ENCODE measurements at regions not wholly inside any gene's neighbourhood (a gene's known extent, or its start where the extent isn't known, plus 50 kb on each side); places are given as distances from the start of the nearest gene placed in this dataset.

- no peak for DNase-seq
Measured at GRCh38 chr6:43861212-43861894, 91.3 kb downstream of the VEGFA start.

GRCh38 chr6:43860285-43860684, 90.3 kb downstream of the VEGFA start:
- no peak for DNase-seq

GRCh38 chr6:43859213-43859612, 89.2 kb downstream of the VEGFA start:
- no peak for DNase-seq

GRCh38 chr6:43858161-43859153, 88.4 kb downstream of the VEGFA start:
- peak; percentile 16 for DNase-seq

- DNase-seq = no peak
Measured at GRCh38 chr6:43856005-43856765, 86.2 kb downstream of the VEGFA start.

DNA sequence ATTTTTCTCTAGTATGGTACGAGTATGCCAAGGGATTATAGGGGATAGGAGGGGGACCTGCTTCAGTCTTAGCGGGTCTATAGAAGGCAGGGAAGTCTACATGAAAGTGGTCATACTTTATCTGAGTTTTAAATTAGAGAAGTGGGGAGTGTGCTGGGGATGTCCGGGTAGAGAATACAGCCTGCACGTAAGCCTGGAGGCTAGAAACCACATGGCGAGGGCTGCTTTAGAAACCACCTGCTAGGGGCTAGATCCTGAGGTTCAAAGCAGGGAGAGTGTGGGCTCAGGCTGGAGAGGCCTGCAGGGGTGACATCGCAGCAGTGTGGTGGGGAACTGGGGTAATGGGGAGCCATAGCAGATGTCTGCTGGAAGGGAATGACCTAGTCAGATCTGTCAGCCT, 85.2 kb downstream of the VEGFA start:
- no peak for DNase-seq

DNA sequence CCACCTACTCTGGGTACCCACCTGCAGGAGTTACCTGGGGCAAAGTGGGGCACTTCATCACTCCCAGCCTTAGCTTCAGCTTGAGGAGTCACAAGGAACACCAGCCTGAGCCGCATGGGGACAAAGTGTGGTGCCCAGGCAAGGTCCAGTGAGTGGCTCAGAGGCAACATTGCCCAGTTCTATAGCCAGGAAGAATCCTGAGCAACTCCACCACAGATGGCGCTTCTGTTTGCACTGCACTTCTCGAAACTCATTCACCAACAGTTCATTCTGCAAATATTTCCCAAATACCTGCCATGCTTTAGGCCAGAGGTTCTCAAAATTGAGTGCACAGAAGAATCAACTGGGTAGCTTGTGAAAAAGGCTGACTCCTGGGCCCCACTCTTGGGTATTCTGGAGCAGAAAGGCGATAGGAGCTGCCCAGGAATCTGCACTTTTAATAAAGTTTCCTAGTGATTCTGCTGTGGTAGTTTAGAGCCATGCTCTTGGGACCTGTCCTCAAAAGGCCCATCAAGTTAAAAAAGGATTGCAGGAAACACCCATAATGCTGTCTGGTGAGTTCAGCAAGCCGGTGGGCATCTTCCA, 83.1 kb downstream of the VEGFA start:
- no peak for DNase-seq

GRCh38 chr6:43852350-43852864, 82.4 kb downstream of the VEGFA start:
- DNase-seq = no peak

- no peak for DNase-seq
Measured at GRCh38 chr6:43851204-43851865, 81.3 kb downstream of the VEGFA start.

GRCh38 chr6:43850314-43851203, 80.5 kb downstream of the VEGFA start:
- DNase-seq = no peak

DNA sequence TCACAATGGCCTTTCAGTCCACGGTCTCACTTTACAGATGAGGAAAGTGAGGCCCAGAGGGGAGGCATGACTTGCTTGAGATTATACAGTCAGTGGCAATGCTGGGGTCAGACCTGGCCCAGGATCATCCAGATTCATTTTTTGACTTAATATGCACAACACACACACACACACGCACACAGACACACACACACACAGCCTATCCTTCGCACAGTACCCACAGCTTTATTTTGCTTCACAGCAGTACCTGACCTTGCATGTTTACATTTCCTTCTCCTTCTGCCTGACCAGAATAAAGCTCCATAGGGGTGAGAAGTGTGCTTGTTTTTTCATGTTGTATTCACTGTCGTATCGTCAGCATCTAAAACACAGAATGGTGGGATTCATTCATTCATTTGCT, 79.8 kb downstream of the VEGFA start:
- DNase-seq = no peak

- no peak for DNase-seq
Measured at GRCh38 chr6:43848671-43849391, 78.8 kb downstream of the VEGFA start.

DNA sequence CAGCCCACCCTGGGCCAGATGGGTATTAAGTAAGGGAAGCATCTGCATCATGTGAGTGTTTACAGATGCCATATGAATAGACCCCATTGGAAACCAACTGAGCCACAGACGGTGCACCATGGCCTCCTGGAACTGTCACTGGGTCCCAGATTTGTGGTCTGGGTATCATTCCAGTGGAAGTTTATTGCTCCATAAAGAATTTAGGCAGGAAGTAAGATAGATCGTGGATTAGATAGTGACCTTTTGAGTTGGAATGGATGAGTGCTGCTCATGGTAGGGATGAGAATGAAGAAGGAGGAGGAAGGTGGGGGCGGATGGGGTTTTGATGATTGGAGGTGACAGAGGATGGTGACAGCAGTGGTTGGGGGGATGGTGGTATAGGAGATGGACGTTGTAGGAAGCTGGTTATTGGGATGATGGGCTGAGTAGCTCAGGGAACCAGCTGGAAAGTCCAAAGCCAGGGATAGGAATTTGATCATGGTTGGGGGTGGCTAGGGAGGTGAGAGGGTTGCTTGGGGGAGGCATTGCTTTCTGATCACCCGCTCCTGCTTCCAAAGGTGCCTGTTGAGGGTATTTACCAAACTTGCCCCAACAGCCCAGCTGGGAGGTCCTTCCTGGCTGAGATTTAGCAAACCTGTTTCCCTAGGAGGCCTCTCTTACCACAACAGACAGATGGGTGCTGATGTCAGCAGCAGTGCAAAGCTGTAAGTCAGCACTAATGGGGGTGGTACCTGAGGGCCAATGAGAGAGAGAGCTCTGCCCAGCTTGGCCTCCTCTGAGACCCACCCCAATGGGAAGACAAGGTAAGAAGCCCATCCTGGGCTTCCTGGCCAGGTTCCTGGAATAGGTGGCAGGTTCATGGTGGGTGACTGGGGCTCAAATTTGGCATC, 78.0 kb downstream of the VEGFA start:
- DNase-seq = no peak

GRCh38 chr6:43846556-43846955, 76.5 kb downstream of the VEGFA start:
- DNase-seq = no peak

GRCh38 chr6:43845646-43846045, 75.6 kb downstream of the VEGFA start:
- no peak for DNase-seq

DNA sequence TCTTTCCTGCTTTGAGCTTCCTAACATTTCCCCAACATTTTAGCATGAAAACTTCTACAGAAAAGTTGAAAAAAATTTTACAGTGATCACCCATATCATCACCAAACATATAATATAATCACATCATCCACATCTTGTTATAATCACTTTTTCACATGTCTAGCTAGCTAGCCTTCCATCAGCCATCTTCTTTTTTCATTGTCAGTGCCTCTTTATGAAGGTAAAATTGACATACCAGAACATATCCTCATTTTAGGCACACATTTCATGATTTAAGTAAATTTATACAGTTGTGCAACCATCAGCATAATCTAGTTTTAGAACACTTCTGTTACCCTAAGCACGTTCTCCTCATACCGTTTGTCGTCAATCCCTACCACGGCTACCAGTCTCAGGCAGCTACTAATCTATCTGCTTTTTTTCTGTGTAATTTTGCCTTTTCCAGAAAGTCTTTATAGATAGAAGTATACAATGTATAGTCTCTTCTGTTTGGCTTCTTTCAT, 73.7 kb downstream of the VEGFA start:
- DNase-seq = no peak

DNA sequence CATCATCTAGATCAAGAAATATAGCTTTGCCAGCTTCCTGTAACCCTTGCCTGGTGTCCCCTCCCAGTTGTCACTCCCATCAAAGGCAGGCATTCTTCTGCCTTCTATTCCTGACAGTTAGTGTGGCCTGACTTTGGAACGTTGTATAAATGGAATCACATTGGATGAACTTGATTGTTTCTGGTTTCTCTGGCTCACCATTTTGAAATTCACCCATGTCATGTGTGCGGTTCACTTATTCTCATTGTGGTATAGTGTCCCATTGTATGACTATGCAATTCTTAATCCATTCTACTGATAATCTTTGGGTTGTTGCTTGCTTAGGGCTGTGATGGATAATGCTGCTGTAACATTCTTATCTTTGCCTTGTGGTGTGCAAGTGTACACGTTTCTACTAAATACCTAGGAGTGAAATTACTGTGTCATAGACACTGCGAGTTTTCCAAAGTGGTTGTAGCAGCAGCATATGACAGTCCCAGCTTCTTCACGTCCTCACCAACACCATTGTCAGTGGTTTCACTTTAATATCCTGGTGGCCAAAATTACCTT, 73.2 kb downstream of the VEGFA start:
- DNase-seq = no peak

DNA sequence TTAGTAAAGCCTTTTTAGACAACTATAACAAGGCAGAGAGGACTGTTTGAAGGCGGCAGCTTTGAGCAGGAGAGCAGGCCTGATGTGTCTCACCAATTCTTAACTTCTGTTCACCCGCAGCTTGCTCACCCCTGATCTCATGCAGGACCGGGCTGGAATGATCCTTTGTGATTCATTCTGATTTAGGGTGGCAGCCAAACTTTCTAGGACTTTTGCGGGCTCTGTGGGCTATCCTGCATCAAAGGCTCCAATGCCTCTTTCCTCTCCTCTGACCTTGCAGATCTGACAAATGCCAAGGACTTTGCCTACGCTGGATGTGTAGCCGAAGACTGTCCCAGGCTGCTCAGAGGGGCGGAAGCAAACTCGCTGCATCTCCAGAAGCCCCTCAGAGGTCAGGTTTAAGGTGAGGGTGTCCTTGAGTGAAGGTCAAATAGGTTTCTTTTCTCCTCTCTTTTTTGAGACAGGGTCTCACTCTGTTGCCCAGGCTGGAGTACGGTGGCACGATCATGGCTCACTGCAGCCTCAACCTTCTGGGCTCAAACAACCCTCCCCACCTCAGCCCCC, 72.3 kb downstream of the VEGFA start:
- no peak for DNase-seq

Data from NCI-H1436 (cell line).